ENCODE measurements at regions not wholly inside any gene's neighbourhood (a gene's known extent, or its start where the extent isn't known, plus 50 kb on each side); places are given as distances from the start of the nearest gene placed in this dataset.

DNA sequence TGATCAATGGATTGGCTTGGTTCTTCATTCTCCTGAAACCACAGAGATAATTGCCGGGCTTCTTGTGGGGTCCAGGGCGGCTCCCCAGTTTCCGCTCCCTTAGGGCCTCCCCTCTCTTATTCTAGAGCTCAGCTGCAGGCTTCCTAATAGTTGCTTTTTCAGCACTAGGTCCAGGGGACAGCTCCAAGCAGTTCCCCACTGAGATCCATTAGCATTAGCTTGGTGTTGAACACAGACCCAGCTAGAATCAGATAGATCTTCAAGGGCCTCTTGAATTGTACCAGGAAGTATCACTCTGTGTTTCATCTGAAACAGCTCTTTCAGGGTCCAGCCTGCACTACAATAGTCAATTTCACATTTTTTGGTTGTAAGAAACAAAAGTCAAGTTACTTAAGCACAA lies 238.7 kb downstream of the SEC23IP start:
- Histone ChIP-seq H3K27ac (no peak overlapping the region), H3K9me2 (ENCODE audit: insufficient read depth) (no peaks in the 10 kb centered on the region), H3K4me2 (no peak overlapping the region), H3K4me3 (no peak overlapping the region), H4K20me1 (ENCODE audit: insufficient read depth) (no peaks in the 10 kb centered on the region), H3K36me3 (ENCODE audit: low read depth) (no peaks in the 10 kb centered on the region), H3K9me3 (ENCODE audit: insufficient read depth, low read depth) (no peaks in the 10 kb centered on the region), H3K4me1 (replicated peaks; ENCODE audit: insufficient read depth) (no peaks in the 10 kb centered on the region), H3K27me3 (ENCODE audit: insufficient read depth, low read depth) (no peaks in the 10 kb centered on the region), H3F3A (ENCODE audit: insufficient read depth, low read depth) (no peaks in the 10 kb centered on the region), H2AFZ (no peak overlapping the region), H3K79me2 (ENCODE audit: low read depth) (no peaks in the 10 kb centered on the region)
- no peak for DNase-seq
- TF ChIP-seq, protein P1, sequence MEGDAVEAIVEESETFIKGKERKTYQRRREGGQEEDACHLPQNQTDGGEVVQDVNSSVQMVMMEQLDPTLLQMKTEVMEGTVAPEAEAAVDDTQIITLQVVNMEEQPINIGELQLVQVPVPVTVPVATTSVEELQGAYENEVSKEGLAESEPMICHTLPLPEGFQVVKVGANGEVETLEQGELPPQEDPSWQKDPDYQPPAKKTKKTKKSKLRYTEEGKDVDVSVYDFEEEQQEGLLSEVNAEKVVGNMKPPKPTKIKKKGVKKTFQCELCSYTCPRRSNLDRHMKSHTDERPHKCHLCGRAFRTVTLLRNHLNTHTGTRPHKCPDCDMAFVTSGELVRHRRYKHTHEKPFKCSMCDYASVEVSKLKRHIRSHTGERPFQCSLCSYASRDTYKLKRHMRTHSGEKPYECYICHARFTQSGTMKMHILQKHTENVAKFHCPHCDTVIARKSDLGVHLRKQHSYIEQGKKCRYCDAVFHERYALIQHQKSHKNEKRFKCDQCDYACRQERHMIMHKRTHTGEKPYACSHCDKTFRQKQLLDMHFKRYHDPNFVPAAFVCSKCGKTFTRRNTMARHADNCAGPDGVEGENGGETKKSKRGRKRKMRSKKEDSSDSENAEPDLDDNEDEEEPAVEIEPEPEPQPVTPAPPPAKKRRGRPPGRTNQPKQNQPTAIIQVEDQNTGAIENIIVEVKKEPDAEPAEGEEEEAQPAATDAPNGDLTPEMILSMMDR (conservative IDR thresholded peaks at IDR 0.05): no peak
- no peak for TF ChIP-seq EZH2 (IDR thresholded peaks at IDR 0.05; ENCODE audit: low read depth)
- intact Hi-C loops (cut with micrococcal nuclease; ENCODE audit: unreplicated experiment): no loop called here
- ChIA-PET POLR2A (ENCODE audit: unreplicated experiment) (no interaction called here), CTCF (interaction anchor here (0.5 kb wide), 1 partner anchor 29 kb away, joined by 6 read pairs; no protein-coding TSS in a partner anchor)
- BruUV-seq (replicated peaks): no TSS peak

DNA sequence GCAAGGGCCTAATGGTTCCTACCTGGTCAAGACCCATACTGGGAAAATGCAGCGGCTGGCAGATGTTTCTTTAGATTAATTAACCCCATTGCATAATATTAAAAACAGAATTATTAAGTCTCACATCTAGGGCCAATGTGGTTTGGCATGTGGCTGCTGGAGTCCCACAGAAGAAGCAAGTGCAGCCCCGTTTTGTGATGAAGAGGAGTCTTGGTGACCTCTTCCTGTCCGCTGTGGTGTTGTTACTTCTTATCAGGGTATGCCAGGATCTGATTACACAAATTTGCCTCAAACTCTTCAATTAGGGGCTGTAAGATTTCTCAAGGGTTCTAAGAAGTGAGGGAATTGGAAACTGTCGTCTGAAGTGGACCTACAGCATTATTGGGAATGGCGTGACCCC lies 240.3 kb downstream of the SEC23IP start:
- CTCF ChIA-PET: no interaction called here
- no TSS peak for BruUV-seq (replicated peaks)

DNA sequence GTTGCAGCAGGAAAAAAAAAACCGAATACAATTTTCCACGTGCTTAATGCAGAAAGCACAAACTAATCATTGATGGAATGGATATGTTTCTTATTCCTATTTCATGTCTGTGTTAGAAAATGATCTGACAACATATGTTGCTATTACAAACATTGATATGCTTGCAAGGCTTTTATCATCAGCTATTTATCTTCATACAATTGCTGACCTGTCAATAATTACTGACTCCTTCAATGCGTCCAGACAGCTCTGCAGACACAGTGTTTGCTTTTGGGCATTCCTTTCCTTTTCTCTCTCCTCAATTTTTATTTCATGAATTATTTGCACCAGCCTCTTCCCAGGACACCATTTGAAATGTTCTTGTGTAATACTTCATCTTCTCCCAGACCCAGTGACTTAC lies 246.2 kb downstream of the SEC23IP start:
- intact Hi-C loops (cut with micrococcal nuclease; ENCODE audit: unreplicated experiment): no loop called here
- BruUV-seq (replicated peaks): no TSS peak

More for the DNA sequence above, 240.3 kb downstream of the SEC23IP start:
- H4K20me1 ChIP-seq (ENCODE audit: insufficient read depth): no peaks in the 10 kb centered on the region
- TF ChIP-seq, protein P1 (conservative IDR thresholded peaks at IDR 0.05): no peak
- no peak for TF ChIP-seq EZH2 (IDR thresholded peaks at IDR 0.05; ENCODE audit: low read depth)
- intact Hi-C loops (cut with micrococcal nuclease; ENCODE audit: unreplicated experiment): no loop called here
- no peak overlapping the region for H3K4me2 ChIP-seq
- H3K36me3 ChIP-seq (ENCODE audit: low read depth): no peaks in the 10 kb centered on the region
- H3K9me3 ChIP-seq (ENCODE audit: insufficient read depth, low read depth): no peaks in the 10 kb centered on the region
- H2AFZ ChIP-seq: no peak overlapping the region
- H3K27ac ChIP-seq: no peak overlapping the region
- no peaks in the 10 kb centered on the region for H3K4me1 ChIP-seq (replicated peaks; ENCODE audit: insufficient read depth)
- POLR2A ChIA-PET (ENCODE audit: unreplicated experiment): no interaction called here
- no peaks in the 10 kb centered on the region for H3K79me2 ChIP-seq (ENCODE audit: low read depth)
- no peaks in the 10 kb centered on the region for H3F3A ChIP-seq (ENCODE audit: insufficient read depth, low read depth)
- H3K9me2 ChIP-seq (ENCODE audit: insufficient read depth): no peaks in the 10 kb centered on the region
- no peak for DNase-seq
- no peaks in the 10 kb centered on the region for H3K27me3 ChIP-seq (ENCODE audit: insufficient read depth, low read depth)
- no peak overlapping the region for H3K4me3 ChIP-seq

More for the DNA sequence above, 246.2 kb downstream of the SEC23IP start:
- Histone ChIP-seq H3K27ac (no peak overlapping the region), H4K20me1 (ENCODE audit: insufficient read depth) (no peaks in the 10 kb centered on the region), H3K79me2 (ENCODE audit: low read depth) (no peaks in the 10 kb centered on the region), H3K36me3 (ENCODE audit: low read depth) (no peaks in the 10 kb centered on the region), H3K9me2 (ENCODE audit: insufficient read depth) (no peaks in the 10 kb centered on the region), H3K4me3 (no peak overlapping the region), H3K4me2 (no peak overlapping the region), H3K9me3 (ENCODE audit: insufficient read depth, low read depth) (no peaks in the 10 kb centered on the region), H3K27me3 (ENCODE audit: insufficient read depth, low read depth) (peaks cover 9% of the 10 kb centered on the region; the same call in 1 of the 2 replicates), H3K4me1 (replicated peaks; ENCODE audit: insufficient read depth) (no peaks in the 10 kb centered on the region), H3F3A (ENCODE audit: insufficient read depth, low read depth) (no peaks in the 10 kb centered on the region), H2AFZ (no peak overlapping the region)
- ChIA-PET POLR2A (ENCODE audit: unreplicated experiment) (no interaction called here), CTCF (no interaction called here)
- TF ChIP-seq, protein P1 (conservative IDR thresholded peaks at IDR 0.05): no peak
- no peak for TF ChIP-seq EZH2 (IDR thresholded peaks at IDR 0.05; ENCODE audit: low read depth)
- DNase-seq: no peak
